Spinal cord (tissue), 9 donors: ENCODE measurements at regions not wholly inside any gene's neighbourhood (a gene's known extent, or its start where the extent isn't known, plus 50 kb on each side); places are given as distances from the start of the nearest gene placed in this dataset.
"Not testable (repeated sequence)": the region's sequence is repeated elsewhere in the genome, so short reads cannot be mapped to it uniquely, and the experiment has no call there.

Experiments used
- DNase-seq, 6 donors: peaks; one replicate each; pipeline versions ENCODE4 v3.0.0 to v3.0.0-alpha.2; 2013 to 2015; ENCODE audit warnings: low spot score in 6 of 6, low read depth in 4 of 6
- H3K27ac ChIP-seq: one replicate; pipeline ENCODE4 v1.5.1; 2013; ENCODE audit warnings: low read depth, low read length, control low read depth
- H3K27me3 ChIP-seq: one replicate; pipeline ENCODE4 v1.6.1; 2013; ENCODE audit warnings: low read length; ENCODE audit not compliant: control insufficient read depth, insufficient read depth
- H3K36me3 ChIP-seq: one replicate; pipeline ENCODE4 v1.6.1; 2013; ENCODE audit warnings: low read length; ENCODE audit not compliant: control insufficient read depth, insufficient read depth
- H3K4me1 ChIP-seq: one replicate; pipeline ENCODE4 v1.6.1; 2013; ENCODE audit warnings: low read length; ENCODE audit not compliant: control insufficient read depth, insufficient read depth
- H3K4me3 ChIP-seq: one replicate; pipeline ENCODE4 v1.5.1; 2013; ENCODE audit warnings: low read depth, low read length, control low read depth
- H3K9me3 ChIP-seq: one replicate; pipeline ENCODE4 v1.6.1; 2013; ENCODE audit warnings: low read length; ENCODE audit not compliant: control insufficient read depth, insufficient read depth
- WGBS: methylation state at CpG from one replicate; pipeline ENCODE4 v1.1.5; 2013; ENCODE audit warnings: missing lambda C conversion rate; ENCODE audit not compliant: insufficient coverage; 5-methylcytosine and 5-hydroxymethylcytosine counted together
- donor health status: healthy.

- Histone ChIP-seq H3K27ac (no peak overlapping the region), H3K27me3 (no peaks in the 10 kb centered on the region), H3K4me1 (no peaks in the 10 kb centered on the region), H3K4me3 (no peak overlapping the region), H3K9me3 (no peaks in the 10 kb centered on the region), H3K36me3 (no peaks in the 10 kb centered on the region)
- WGBS = no CpG with 5 or more reads among the region's 1 CpG
- DNase-seq = no peak
Observed at GRCh38 chr2:59254279-59254678, 1013.2 kb upstream of the FANCL start.

GRCh38 chr2:59250307-59250677 is 1009.2 kb upstream of the FANCL start:
- H3K36me3 ChIP-seq = no peaks in the 10 kb centered on the region
- no peaks in the 10 kb centered on the region for H3K4me1 ChIP-seq
- no peak overlapping the region for H3K4me3 ChIP-seq
- peak in 2 of 6 donors; percentile 35 to 66 for DNase-seq
- no peaks in the 10 kb centered on the region for H3K27me3 ChIP-seq
- 80% methylated on average over 1 of the region's 1 CpG for WGBS
- no peaks in the 10 kb centered on the region for H3K9me3 ChIP-seq
- H3K27ac ChIP-seq = no peak overlapping the region

- WGBS = 20% methylated on average over 8 of the region's 23 CpGs
- H3K36me3 ChIP-seq = no peaks in the 10 kb centered on the region
- peak in 3 of 6 donors; percentile 22 to 81 (median 63) for DNase-seq
- no peaks in the 10 kb centered on the region for H3K4me1 ChIP-seq
- H3K27ac ChIP-seq = no peak overlapping the region
- no peaks in the 10 kb centered on the region for H3K9me3 ChIP-seq
- no peak overlapping the region for H3K4me3 ChIP-seq
- no peaks in the 10 kb centered on the region for H3K27me3 ChIP-seq
Observed at GRCh38 chr2:59249441-59250306, 1008.5 kb upstream of the FANCL start.

GRCh38 chr2:59239146-59239545 is 998.0 kb upstream of the FANCL start:
- DNase-seq = peak in 2 of 6 donors; percentile 9 to 75

GRCh38 chr2:59237311-59237710 is 996.2 kb upstream of the FANCL start:
- Histone ChIP-seq H3K27me3 (no peaks in the 10 kb centered on the region), H3K27ac (no peak overlapping the region), H3K9me3 (no peaks in the 10 kb centered on the region), H3K4me3 (no peak overlapping the region), H3K4me1 (no peaks in the 10 kb centered on the region), H3K36me3 (no peaks in the 10 kb centered on the region)
- DNase-seq = no peak
- WGBS = 83% methylated on average over 2 of the region's 2 CpGs

More at GRCh38 chr2:59239146-59239545, 998.0 kb upstream of the FANCL start:
- 0% methylated on average over 1 of the region's 4 CpGs for WGBS
- Histone ChIP-seq H3K9me3 (no peaks in the 10 kb centered on the region), H3K4me3 (no peak overlapping the region), H3K27ac (no peak overlapping the region), H3K4me1 (no peaks in the 10 kb centered on the region), H3K27me3 (no peaks in the 10 kb centered on the region), H3K36me3 (no peaks in the 10 kb centered on the region)

- no peaks in the 10 kb centered on the region for H3K27me3 ChIP-seq
- DNase-seq = no peak
- no peak overlapping the region for H3K27ac ChIP-seq
- no peak overlapping the region for H3K4me3 ChIP-seq
- 83% methylated on average over 3 of the region's 5 CpGs for WGBS
- no peaks in the 10 kb centered on the region for H3K9me3 ChIP-seq
- H3K4me1 ChIP-seq = no peaks in the 10 kb centered on the region
- no peaks in the 10 kb centered on the region for H3K36me3 ChIP-seq
Observed at GRCh38 chr2:59236723-59237122, 995.6 kb upstream of the FANCL start.

- DNase-seq = peak in 1 of 6 donors; percentile 11
- Histone ChIP-seq H3K27ac (no peak overlapping the region), H3K4me1 (no peaks in the 10 kb centered on the region), H3K4me3 (no peak overlapping the region), H3K36me3 (no peaks in the 10 kb centered on the region), H3K9me3 (no peaks in the 10 kb centered on the region), H3K27me3 (no peaks in the 10 kb centered on the region)
- WGBS = 100% methylated on average over 1 of the region's 4 CpGs
Observed at GRCh38 chr2:59233920-59234319, 992.8 kb upstream of the FANCL start.

- no peak for DNase-seq
- H3K36me3 ChIP-seq = no peaks in the 10 kb centered on the region
- H3K27ac ChIP-seq = no peak overlapping the region
- H3K4me3 ChIP-seq = no peak overlapping the region
- no peaks in the 10 kb centered on the region for H3K4me1 ChIP-seq
- H3K9me3 ChIP-seq = no peaks in the 10 kb centered on the region
- no peaks in the 10 kb centered on the region for H3K27me3 ChIP-seq
Observed at GRCh38 chr2:59233448-59233847, 992.3 kb upstream of the FANCL start.

- Histone ChIP-seq H3K4me1 (no peaks in the 10 kb centered on the region), H3K9me3 (no peaks in the 10 kb centered on the region), H3K27ac (no peak overlapping the region), H3K4me3 (no peak overlapping the region), H3K36me3 (no peaks in the 10 kb centered on the region), H3K27me3 (no peaks in the 10 kb centered on the region)
- DNase-seq = no peak
- 75% methylated on average over 5 of the region's 10 CpGs for WGBS
Observed at GRCh38 chr2:59232394-59233165, 991.5 kb upstream of the FANCL start.

- H3K36me3 ChIP-seq, H3K27ac ChIP-seq, H3K4me1 ChIP-seq, H3K4me3 ChIP-seq, DNase-seq, H3K9me3 ChIP-seq, H3K27me3 ChIP-seq: not testable (repeated sequence)
- WGBS = no CpG with 5 or more reads among the region's 1 CpG
Observed at GRCh38 chr2:59226362-59226761, 985.2 kb upstream of the FANCL start.
